Lung (tissue), 11 donors: ENCODE measurements at regions not wholly inside any gene's neighbourhood (a gene's known extent, or its start where the extent isn't known, plus 50 kb on each side); places are given as distances from the start of the nearest gene placed in this dataset.

Source experiments
- ATAC-seq: fragments of 200-7000 bp; cut with Tn5 transposase; one replicate; pipeline ENCODE4 v1.9.1; 2020; ENCODE audit warnings: moderate number of reproducible peaks; ENCODE audit not compliant: insufficient read depth, low FRiP score
- DNase-seq, 3 donors: peaks; one replicate each; pipeline ENCODE4 v3.0.0-alpha.2; 2013 to 2017
- H3K27ac ChIP-seq, 2 donors: one replicate each; pipeline ENCODE4 v1.5.1; 2013; ENCODE audit warnings: mild to moderate bottlenecking in 2 of 2, moderate library complexity in 2 of 2, control low read depth in 1 of 2, inconsistent platforms in 1 of 2, low read depth in 1 of 2, low read length in 1 of 2
- H3K27me3 ChIP-seq, 3 donors: one replicate each; pipeline ENCODE4 v1.5.1; 2013; ENCODE audit warnings: low read length in 2 of 3; ENCODE audit not compliant: control insufficient read depth in 3 of 3, insufficient read depth in 3 of 3
- H3K36me3 ChIP-seq, 4 donors: one replicate each; pipeline ENCODE4 v1.5.1; 2013; ENCODE audit warnings: low read length in 4 of 4, mild to moderate bottlenecking in 1 of 4, moderate library complexity in 1 of 4; ENCODE audit not compliant: control insufficient read depth in 4 of 4, insufficient read depth in 4 of 4
- H3K4me1 ChIP-seq, 5 donors: one replicate each; pipeline ENCODE4 v1.5.1; 2013; ENCODE audit warnings: low read length in 5 of 5, mild to moderate bottlenecking in 2 of 5, moderate library complexity in 1 of 5; ENCODE audit not compliant: control insufficient read depth in 5 of 5, insufficient read depth in 5 of 5
- H3K4me3 ChIP-seq: one replicate; pipeline ENCODE4 v1.5.1; 2013; ENCODE audit warnings: mild to moderate bottlenecking, control low read depth, moderate library complexity
- H3K9ac ChIP-seq, 2 donors: one replicate each; pipeline ENCODE4 v1.5.1; 2013; ENCODE audit warnings: low read length in 2 of 2, control low read depth in 1 of 2; ENCODE audit not compliant: insufficient read depth in 1 of 2
- H3K9me3 ChIP-seq, 4 donors: one replicate each; pipeline ENCODE4 v1.5.1; 2013; ENCODE audit warnings: low read length in 3 of 4, mild to moderate bottlenecking in 1 of 4, moderate library complexity in 1 of 4; ENCODE audit not compliant: control insufficient read depth in 4 of 4, insufficient read depth in 3 of 4
- WGBS, 2 donors: extraction: QIAGEN DNeasy Blood & Tissue Kit; methylation state at CpG; one replicate each; pipeline ENCODE4 v1.1.7; 2013; 5-methylcytosine and 5-hydroxymethylcytosine counted together
- TF ChIP-seq, protein P1 (sequence below): IDR thresholded peaks from 2 replicates; pipeline ENCODE4 v1.5.1; 2012; ENCODE audit warnings: mild to moderate bottlenecking; ENCODE audit errors: control extremely low read depth, extremely low read depth
- donor health status: control.
- donor health status: control.
- donor health status: Bipolar disorder and iron deficiency.
- donor health status: healthy.
- donor health status: DM: yes; HTN: yes; CAD: no.

DNA sequence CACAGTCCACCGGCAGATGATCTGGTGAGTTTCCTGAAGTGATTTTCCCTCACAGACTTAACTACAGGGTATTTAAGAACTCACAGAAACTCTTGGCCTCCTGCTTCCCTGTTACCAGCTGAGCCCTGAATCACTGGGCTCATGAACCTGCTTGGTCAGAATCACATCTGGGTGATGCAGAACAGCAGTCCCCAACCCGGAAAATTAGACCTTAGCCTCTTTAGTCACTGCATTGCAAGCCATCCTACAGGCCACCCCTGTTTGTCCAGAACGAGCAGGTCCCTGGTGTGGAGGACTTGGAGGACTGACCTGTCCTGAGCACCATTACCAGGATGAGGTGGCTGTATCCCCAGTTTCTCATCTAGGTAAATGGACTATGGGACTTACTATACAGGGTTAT lies 539.2 kb downstream of the TNS3 start:
- Histone ChIP-seq H3K9ac (no peak overlapping the region), H3K27me3 (no peaks in the 10 kb centered on the region), H3K4me1 (peaks cover 10 to 58% (median 15%) of the 10 kb centered on the region in 5 donors), H3K4me3 (no peak overlapping the region), H3K36me3 (no peaks in the 10 kb centered on the region), H3K27ac (no peak overlapping the region), H3K9me3 (peaks cover 0 to 2% (median 0%) of the 10 kb centered on the region in 4 donors)
- ATAC-seq (no peak), DNase-seq (no peak)
- 86 to 94% methylated on average over 3 of the region's 3 CpGs for WGBS, 2 donors
- TF ChIP-seq, protein P1, sequence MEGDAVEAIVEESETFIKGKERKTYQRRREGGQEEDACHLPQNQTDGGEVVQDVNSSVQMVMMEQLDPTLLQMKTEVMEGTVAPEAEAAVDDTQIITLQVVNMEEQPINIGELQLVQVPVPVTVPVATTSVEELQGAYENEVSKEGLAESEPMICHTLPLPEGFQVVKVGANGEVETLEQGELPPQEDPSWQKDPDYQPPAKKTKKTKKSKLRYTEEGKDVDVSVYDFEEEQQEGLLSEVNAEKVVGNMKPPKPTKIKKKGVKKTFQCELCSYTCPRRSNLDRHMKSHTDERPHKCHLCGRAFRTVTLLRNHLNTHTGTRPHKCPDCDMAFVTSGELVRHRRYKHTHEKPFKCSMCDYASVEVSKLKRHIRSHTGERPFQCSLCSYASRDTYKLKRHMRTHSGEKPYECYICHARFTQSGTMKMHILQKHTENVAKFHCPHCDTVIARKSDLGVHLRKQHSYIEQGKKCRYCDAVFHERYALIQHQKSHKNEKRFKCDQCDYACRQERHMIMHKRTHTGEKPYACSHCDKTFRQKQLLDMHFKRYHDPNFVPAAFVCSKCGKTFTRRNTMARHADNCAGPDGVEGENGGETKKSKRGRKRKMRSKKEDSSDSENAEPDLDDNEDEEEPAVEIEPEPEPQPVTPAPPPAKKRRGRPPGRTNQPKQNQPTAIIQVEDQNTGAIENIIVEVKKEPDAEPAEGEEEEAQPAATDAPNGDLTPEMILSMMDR, result no peak

DNA sequence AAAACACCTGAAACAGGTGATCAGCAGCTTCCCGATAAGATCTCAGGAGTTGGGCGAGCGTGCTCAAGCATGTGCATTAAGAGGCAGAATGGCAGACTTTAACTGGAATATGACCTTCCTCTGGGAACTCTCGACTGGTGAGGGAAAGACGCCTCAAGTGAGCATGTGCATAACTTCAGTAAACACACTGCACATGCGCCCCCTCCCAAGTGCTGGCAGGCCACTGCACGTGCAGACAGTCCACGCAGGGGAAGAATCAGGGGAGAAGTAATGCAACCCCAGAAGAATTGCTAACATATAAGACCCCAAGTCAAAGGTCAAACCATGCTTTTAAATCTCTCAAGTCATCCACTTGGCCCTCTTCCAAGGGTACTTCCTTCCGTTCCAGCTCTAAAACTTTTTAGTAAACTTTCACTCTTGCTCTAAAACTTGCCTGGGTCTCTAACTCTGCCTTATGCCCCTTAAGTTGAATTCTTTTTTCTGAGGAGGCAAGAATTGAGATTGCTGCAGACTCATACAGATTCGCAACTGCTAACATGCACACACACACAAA lies 541.0 kb downstream of the TNS3 start:
- DNase-seq (peak; percentile 26 to 75 (median 49)), ATAC-seq (no peak)
- H3K9ac ChIP-seq, result no peak overlapping the region
- peaks cover 0 to 2% (median 0%) of the 10 kb centered on the region in 4 donors for H3K9me3 ChIP-seq
- TF ChIP-seq, protein P1, result no peak
- 76 to 78% methylated on average over 10 of the region's 10 CpGs for WGBS, 2 donors
- no peaks in the 10 kb centered on the region for H3K27me3 ChIP-seq
- H3K4me3 ChIP-seq, result no peak overlapping the region
- H3K36me3 ChIP-seq, result no peaks in the 10 kb centered on the region
- H3K4me1 ChIP-seq, result peaks cover 10 to 43% (median 14%) of the 10 kb centered on the region in 5 donors
- H3K27ac ChIP-seq, result no peak overlapping the region

DNA sequence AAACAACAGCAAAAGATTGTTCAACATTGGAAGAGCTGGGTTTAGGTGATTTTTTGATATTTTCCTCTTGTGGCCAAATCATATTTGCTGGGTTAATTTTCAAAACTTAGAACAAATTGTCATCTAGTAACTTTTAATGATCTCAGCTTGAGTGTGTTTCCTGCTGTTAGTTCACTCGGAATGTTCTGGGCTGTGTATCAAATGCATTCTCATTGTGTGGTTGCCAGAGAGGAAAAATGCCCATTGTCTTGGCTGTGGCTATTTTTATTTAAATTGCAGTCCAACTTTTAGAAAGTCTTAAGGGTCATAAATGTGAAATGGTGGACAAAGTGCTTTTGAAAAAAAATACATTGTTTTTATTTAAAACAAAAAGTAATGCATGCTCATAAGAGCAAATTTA lies 542.0 kb downstream of the TNS3 start:
- peaks cover 6 to 38% (median 10%) of the 10 kb centered on the region in 5 donors for H3K4me1 ChIP-seq
- no peak for ATAC-seq
- peak; percentile 35 to 91 (median 81) for DNase-seq
- H3K27ac ChIP-seq, result peak overlapping the region in 1 of 2 donors; percentile 64
- no peaks in the 10 kb centered on the region for H3K36me3 ChIP-seq
- TF ChIP-seq, protein P1, result no peak
- peaks cover 0 to 2% (median 0%) of the 10 kb centered on the region in 4 donors for H3K9me3 ChIP-seq
- no peak overlapping the region for H3K4me3 ChIP-seq
- 41 to 59% methylated on average over 1 of the region's 1 CpG for WGBS, 2 donors
- H3K27me3 ChIP-seq, result no peaks in the 10 kb centered on the region
- H3K9ac ChIP-seq, result no peak overlapping the region
